ENCODE measurements at regions not wholly inside any gene's neighbourhood (a gene's known extent, or its start where the extent isn't known, plus 50 kb on each side); places are given as distances from the start of the nearest gene placed in this dataset.

DNA sequence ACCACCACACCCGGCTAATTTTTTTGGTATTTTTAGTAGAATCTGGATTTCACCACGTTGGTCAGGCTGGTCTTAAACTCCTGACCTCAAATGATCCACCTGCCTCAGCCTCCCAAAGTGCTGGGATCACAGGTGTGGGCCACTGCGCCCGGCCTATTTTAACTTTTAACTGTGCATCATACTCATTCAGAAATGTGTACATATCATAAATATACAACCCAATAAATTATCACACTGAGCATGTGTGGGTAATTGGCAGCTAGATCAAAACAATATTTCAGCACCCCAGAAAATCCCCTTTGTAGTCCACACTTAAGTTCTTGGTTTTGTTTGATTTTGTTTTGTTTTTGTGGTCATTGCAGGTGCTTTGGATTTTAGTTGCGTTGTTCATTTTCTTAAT, 228.9 kb upstream of the ZNF217 start:
- TF ChIP-seq CTCF (IDR thresholded peaks at IDR 0.05): no peak
- TF ChIP-seq EZH2phosphoT487 (IDR thresholded peaks at IDR 0.05): no peak

All from neural progenitor cell (in vitro differentiated cells).